Effector memory CD4-positive, alpha-beta T cell (primary cell): ENCODE measurements at regions not wholly inside any gene's neighbourhood (a gene's known extent, or its start where the extent isn't known, plus 50 kb on each side); places are given as distances from the start of the nearest gene placed in this dataset.

Experiments used
- DNase-seq, 3 donors: peaks; one replicate each; pipeline ENCODE4 v3.0.0-alpha.2; 2020
- H3K27ac ChIP-seq: 2 replicates; pipeline ENCODE4 v1.7.0; 2013; ENCODE audit warnings: mild to moderate bottlenecking, low read length, moderate library complexity; ENCODE audit not compliant: insufficient read depth, poor library complexity, severe bottlenecking
- H3K27me3 ChIP-seq: replicated peaks from 2 replicates; pipeline ENCODE4 v1.7.0; 2013; ENCODE audit warnings: mild to moderate bottlenecking, low read length; ENCODE audit not compliant: insufficient read depth, control insufficient read depth, poor library complexity, severe bottlenecking
- H3K36me3 ChIP-seq: 2 replicates; pipeline ENCODE4 v1.7.0; 2013; ENCODE audit warnings: mild to moderate bottlenecking, low read length, moderate library complexity; ENCODE audit not compliant: control insufficient read depth, insufficient read depth
- H3K4me1 ChIP-seq: 2 replicates; pipeline ENCODE4 v1.7.0; 2013; ENCODE audit warnings: low read length, mild to moderate bottlenecking; ENCODE audit not compliant: control insufficient read depth, insufficient read depth, poor library complexity, severe bottlenecking
- H3K4me3 ChIP-seq: 2 replicates; pipeline ENCODE4 v1.7.0; 2013; ENCODE audit warnings: low read length, low read depth, mild to moderate bottlenecking; ENCODE audit not compliant: insufficient read depth, poor library complexity, severe bottlenecking
- H3K9me3 ChIP-seq: 2 replicates; pipeline ENCODE4 v1.7.0; 2013; ENCODE audit warnings: mild to moderate bottlenecking, low read length, moderate library complexity; ENCODE audit not compliant: control insufficient read depth

DNA sequence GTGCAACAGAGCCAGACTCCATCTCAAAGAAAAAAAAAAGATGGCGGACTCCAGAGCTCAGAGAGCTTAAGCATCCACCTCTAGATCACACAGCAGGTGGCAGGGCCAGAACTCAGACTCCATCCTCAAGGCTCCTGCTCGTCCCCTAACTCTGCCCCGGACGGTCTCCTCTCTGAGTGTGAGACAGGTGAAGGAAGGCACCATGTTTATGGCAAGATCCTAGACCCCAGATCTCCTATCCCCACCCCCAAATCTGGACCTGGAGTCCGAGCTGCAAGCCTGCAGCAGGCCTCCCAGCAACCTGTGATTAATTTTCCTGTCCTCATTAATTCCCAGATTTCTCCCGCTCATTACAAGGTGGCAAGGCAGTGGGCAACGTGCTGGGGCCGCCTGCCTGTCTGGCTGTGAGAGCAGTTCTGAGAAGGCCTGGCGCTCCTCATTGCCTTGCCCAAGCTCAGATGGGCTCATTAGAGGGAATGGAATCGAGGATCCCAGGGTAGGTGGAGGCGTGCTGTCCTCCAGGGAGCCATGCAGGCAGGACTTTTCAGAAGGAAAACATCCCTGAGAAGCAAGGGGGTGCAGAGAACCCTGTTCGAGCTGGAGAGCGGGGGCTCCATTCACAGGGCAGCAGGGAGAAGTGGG is 296.6 kb upstream of the RTL1 start:
- Histone ChIP-seq H3K36me3 (no peaks in the 10 kb centered on the region), H3K4me1 (no peaks in the 10 kb centered on the region), H3K4me3 (no peak overlapping the region), H3K27ac (no peak overlapping the region), H3K9me3 (no peaks in the 10 kb centered on the region), H3K27me3 (no peaks in the 10 kb centered on the region)
- no peak for DNase-seq

DNA sequence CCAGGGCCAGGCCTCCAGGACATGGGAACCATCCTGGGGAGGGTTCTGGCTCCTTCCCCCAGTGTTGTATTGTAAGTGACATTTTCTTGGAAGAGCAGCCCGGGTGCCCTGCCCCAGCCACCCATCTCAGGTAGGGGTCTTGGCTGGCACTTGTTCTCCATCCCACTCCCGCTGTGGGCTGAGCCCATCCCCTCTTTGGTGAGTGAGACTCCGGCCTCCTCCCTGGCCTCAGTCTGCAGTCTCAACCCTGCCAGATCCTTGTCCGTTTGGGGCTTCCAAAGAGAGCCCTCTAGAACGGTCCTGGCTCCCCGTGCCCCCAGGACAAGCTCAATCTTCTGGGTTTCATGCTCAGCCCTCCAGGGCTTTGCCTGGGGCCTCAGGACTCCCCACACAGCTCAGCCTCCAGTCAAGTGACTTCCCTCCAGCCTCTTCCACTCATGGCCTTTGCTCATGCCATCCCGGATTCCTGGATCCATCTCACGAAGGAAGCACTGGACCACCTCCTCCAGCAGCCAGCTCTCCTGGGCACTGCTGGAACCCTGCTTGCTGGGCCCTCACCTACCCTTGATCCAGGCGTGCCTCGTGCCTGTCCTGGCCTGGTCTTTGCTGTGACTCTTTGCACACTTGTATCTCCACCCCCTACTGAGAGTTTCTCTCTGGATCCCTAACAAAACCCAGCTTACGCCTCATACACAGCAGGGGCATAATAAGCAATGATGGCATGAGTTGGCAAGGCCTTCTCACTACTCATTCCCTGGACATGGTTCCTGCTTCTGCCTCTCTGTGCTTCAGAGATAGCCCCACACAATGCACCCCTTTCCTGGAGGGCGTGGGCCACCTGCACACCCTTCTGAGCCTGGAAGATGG is 297.4 kb upstream of the RTL1 start:
- no peak overlapping the region for H3K4me3 ChIP-seq
- no peak overlapping the region for H3K27ac ChIP-seq
- DNase-seq, result no peak
- no peaks in the 10 kb centered on the region for H3K4me1 ChIP-seq
- no peaks in the 10 kb centered on the region for H3K27me3 ChIP-seq
- H3K9me3 ChIP-seq, result no peaks in the 10 kb centered on the region
- no peaks in the 10 kb centered on the region for H3K36me3 ChIP-seq

DNA sequence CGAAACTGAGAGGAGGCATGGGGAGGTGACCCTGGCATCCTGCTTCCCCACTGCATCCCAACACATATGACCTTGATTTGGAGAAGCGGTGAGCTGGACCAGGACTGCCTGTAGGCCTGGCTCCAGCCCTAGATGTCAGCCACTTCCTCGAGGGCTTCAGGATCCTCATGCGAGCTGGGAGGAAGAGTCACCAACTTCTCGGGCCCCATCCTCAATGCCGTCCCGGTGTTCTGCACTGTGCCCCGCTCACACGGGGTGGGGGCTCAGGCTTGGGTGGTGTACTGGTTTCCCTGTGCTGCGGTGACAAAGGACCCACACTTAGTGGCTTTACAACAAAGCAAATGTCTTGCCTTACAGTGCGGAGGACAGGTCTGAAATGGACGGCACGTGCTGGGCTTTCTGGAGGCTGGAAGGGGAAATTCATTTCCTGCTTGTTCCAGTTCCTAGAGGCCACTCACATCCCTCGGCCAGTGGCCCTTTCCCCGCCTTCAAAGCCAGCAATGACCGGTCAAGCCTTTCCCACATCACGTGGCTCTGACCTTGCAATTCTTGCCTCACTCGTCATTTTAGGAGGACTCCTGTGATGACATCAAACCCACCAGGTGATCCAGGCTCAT is 298.1 kb upstream of the RTL1 start:
- H3K4me1 ChIP-seq, result no peaks in the 10 kb centered on the region
- no peaks in the 10 kb centered on the region for H3K36me3 ChIP-seq
- no peak overlapping the region for H3K4me3 ChIP-seq
- no peaks in the 10 kb centered on the region for H3K27me3 ChIP-seq
- no peaks in the 10 kb centered on the region for H3K9me3 ChIP-seq
- H3K27ac ChIP-seq, result no peak overlapping the region
- DNase-seq, result no peak

DNA sequence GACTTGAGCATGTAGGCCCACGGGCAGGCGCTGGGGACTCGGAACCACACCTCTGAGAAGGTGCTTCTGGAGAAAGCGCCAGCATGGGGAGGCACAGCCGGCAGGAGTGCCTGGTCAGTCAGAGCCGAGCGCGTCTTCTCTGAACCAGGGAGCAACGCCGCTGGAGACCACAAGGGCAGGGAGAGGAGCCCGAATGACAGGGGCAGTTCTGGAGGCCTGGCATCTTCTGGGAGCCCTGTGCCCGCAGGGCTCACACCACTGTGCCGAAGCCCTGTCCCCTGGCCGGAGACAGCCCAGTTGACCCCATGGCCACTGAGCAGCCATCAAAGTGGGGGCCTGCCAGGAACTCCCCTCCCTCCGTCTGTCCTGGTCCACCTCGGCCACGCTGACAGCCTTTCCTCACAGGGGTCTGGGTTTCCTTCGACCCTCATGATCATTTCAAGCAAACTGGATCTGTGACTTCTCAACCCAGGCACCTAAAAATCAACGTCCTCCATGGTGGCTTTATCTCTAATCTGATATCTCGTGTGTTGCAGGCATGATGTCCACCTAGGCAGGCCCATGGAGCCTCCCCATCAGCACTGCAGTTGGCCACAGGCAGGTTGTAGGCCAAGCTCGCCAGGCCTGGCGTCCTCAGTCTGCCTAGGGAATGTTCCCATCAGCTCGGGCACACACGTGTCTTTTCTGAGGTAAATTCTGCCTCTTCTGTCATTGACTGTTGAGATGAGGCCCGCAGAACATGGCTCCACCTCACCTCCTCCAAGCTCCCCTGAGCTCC is 299.3 kb upstream of the RTL1 start:
- Histone ChIP-seq H3K4me1 (no peaks in the 10 kb centered on the region), H3K27ac (no peak overlapping the region), H3K36me3 (no peaks in the 10 kb centered on the region), H3K27me3 (no peaks in the 10 kb centered on the region), H3K9me3 (no peaks in the 10 kb centered on the region), H3K4me3 (no peak overlapping the region)
- no peak for DNase-seq

DNA sequence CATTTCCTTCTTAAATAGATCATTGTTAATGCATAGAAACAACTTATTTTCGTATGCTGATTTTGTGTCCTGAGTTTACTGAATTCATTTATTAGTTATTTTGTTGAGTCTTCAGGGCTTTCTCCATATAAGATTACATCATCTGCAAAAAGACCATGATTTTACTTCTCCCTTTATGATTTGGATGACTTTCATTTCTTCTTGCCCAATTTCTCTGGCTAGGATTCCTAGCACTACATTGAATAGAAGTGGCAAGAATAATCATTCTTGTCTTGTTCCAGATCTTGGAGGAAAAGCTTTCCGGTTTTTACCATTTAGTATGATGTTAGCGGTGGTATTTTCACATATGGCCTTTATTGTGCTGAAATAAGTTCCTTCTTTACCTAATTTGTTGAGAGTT is 303.0 kb upstream of the RTL1 start:
- no peak for DNase-seq
- Histone ChIP-seq H3K36me3 (no peaks in the 10 kb centered on the region), H3K4me1 (no peaks in the 10 kb centered on the region), H3K27me3 (no peaks in the 10 kb centered on the region), H3K27ac (no peak overlapping the region), H3K9me3 (peaks cover 10% of the 10 kb centered on the region), H3K4me3 (no peak overlapping the region)

DNA sequence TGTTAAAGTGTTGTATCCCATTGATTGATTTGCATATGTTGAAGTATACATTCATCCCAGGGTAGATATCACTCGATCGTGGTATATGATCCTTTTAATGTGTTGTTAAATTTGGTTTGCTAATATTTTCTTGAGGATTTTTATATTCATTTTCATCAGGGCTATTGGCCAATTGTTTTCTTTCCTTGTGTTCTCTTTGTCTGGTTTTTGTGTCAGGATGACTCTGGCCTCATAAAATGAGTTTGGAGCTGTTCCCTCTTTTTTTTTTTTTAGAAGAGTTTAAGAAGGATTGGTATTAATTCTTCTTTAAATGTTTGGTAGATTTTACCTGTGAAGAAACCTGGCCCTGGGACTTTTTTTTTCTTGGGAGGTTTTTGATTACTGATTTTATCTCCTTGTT is 303.5 kb upstream of the RTL1 start:
- no peaks in the 10 kb centered on the region for H3K27me3 ChIP-seq
- peaks cover 10% of the 10 kb centered on the region for H3K9me3 ChIP-seq
- no peaks in the 10 kb centered on the region for H3K4me1 ChIP-seq
- H3K27ac ChIP-seq, result no peak overlapping the region
- H3K36me3 ChIP-seq, result no peaks in the 10 kb centered on the region
- H3K4me3 ChIP-seq, result no peak overlapping the region
- no peak for DNase-seq

DNA sequence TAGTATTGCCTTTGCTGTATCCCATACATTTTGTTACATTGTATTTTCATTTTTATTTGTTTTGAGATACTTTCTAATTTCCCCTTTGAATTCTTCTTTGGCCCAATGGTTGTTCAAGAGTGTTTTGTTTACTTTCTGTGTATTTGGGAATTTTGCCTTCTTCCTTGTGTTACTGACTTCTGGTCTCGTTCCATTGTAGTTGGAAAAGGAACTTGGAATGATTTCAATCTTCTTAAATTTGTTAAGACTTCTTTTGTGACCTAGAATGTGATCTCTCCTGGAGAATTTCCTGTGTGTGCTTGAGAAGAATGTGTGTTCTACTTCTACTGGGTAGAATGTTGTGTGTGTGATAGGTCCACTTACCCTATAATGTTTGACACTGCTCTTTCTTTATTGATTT is 304.4 kb upstream of the RTL1 start:
- no peak overlapping the region for H3K27ac ChIP-seq
- no peaks in the 10 kb centered on the region for H3K4me1 ChIP-seq
- DNase-seq, result no peak
- peaks cover 10% of the 10 kb centered on the region for H3K9me3 ChIP-seq
- H3K36me3 ChIP-seq, result no peaks in the 10 kb centered on the region
- no peak overlapping the region for H3K4me3 ChIP-seq
- no peaks in the 10 kb centered on the region for H3K27me3 ChIP-seq

DNA sequence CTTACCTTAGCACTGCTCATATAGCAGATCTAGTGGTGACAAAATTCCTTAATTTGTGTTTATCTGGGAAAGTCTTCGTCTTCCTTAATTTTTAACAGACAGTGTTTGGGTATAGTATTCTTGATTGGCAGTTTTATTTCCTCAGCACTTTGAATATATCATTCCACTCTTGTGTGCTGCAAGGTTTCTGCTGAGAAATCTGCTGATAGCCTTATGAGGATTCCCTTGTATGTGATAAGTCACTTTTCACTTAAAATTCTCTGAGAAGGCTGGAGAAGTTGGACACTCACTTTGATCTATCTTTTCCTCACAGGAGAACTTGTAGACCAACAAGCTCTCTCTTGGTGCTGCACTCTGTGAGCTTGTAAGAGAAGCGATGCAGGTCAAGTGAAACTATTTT is 306.1 kb upstream of the RTL1 start:
- H3K36me3 ChIP-seq, result no peaks in the 10 kb centered on the region
- H3K27me3 ChIP-seq, result no peaks in the 10 kb centered on the region
- H3K27ac ChIP-seq, result no peak overlapping the region
- H3K4me3 ChIP-seq, result no peak overlapping the region
- H3K9me3 ChIP-seq, result peaks cover 10% of the 10 kb centered on the region
- no peak for DNase-seq
- no peaks in the 10 kb centered on the region for H3K4me1 ChIP-seq

DNA sequence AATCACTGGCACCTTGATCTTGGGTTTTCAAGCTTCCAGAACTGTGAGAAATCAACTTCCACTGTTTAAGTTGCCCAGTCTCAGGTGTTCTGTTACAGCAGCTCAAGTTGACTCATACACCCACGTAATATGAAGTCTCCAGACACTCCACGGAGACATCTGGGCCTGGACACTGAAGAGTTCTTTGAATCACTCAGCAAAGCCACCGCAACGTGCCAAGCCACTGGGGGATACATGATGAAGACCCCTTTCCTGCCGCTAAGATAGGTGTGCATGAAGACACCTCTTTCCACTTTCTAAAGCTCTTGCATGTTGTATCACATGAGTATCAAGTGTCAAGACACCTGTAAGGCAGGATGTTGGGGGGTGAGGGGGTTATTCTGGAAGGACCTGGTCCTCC is 311.7 kb upstream of the RTL1 start:
- Histone ChIP-seq H3K4me1 (no peaks in the 10 kb centered on the region), H3K4me3 (no peak overlapping the region), H3K9me3 (peaks cover 5% of the 10 kb centered on the region), H3K27ac (no peak overlapping the region), H3K27me3 (no peaks in the 10 kb centered on the region), H3K36me3 (no peaks in the 10 kb centered on the region)
- no peak for DNase-seq
